ENCODE measurements at regions not wholly inside any gene's neighbourhood (a gene's known extent, or its start where the extent isn't known, plus 50 kb on each side); places are given as distances from the start of the nearest gene placed in this dataset.

- H3K4me1 ChIP-seq (ENCODE audit: control insufficient read depth in 1 of 2, insufficient read depth in 2 of 2, low read length in 2 of 2), result no peaks in the 10 kb centered on the region
- no peaks in the 10 kb centered on the region for H3K27me3 ChIP-seq (ENCODE audit: control insufficient read depth in 1 of 2, insufficient read depth in 2 of 2, low read length in 2 of 2)
- no peak overlapping the region for H3K27ac ChIP-seq (ENCODE audit: low read depth, low read length)
- H3K9me3 ChIP-seq (ENCODE audit: control insufficient read depth in 1 of 2, low read length in 2 of 2), result no peaks in the 10 kb centered on the region
- H3K36me3 ChIP-seq (ENCODE audit: control insufficient read depth in 1 of 2, insufficient read depth in 2 of 2, low read length in 2 of 2), result no peaks in the 10 kb centered on the region
- no peak overlapping the region for H3K4me3 ChIP-seq (ENCODE audit: low read depth in 1 of 2, low read length in 2 of 2)
- no peak overlapping the region for H3K9ac ChIP-seq (ENCODE audit: low read depth in 1 of 2, low read length in 2 of 2)
Observed at GRCh38 chr7:68793513-68793912, 804.8 kb upstream of the AUTS2 start.

GRCh38 chr7:68800316-68800715 is 798.0 kb upstream of the AUTS2 start:
- Histone ChIP-seq H3K9me3 (ENCODE audit: control insufficient read depth in 1 of 2, low read length in 2 of 2) (no peaks in the 10 kb centered on the region), H3K36me3 (ENCODE audit: control insufficient read depth in 1 of 2, insufficient read depth in 2 of 2, low read length in 2 of 2) (no peaks in the 10 kb centered on the region), H3K9ac (ENCODE audit: low read depth in 1 of 2, low read length in 2 of 2) (no peak overlapping the region), H3K4me3 (ENCODE audit: low read depth in 1 of 2, low read length in 2 of 2) (no peak overlapping the region), H3K4me1 (ENCODE audit: control insufficient read depth in 1 of 2, insufficient read depth in 2 of 2, low read length in 2 of 2) (no peaks in the 10 kb centered on the region), H3K27ac (ENCODE audit: low read depth, low read length) (no peak overlapping the region), H3K27me3 (ENCODE audit: control insufficient read depth in 1 of 2, insufficient read depth in 2 of 2, low read length in 2 of 2) (no peaks in the 10 kb centered on the region)

DNA sequence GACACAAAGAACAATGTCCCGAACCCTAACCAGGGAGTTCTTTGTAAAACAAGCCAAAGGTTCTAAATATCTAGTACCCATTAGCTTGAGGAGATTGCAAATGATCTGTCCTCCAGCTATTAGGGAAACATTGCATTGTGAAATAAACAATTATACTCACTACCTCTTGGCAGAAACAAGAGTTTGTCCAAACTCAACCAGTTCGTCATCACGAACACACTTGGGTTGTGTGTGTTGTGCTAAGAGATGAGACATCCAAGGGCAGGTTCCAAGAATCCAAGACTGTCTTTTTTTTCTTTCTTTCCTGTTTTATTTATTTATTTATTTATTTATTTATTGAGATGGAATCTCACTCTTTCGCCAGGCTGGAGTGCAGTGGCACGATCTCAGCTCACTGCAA is 793.1 kb upstream of the AUTS2 start:
- H3K4me3 ChIP-seq (ENCODE audit: low read depth in 1 of 2, low read length in 2 of 2), result no peak overlapping the region
- H3K27me3 ChIP-seq (ENCODE audit: control insufficient read depth in 1 of 2, insufficient read depth in 2 of 2, low read length in 2 of 2), result no peaks in the 10 kb centered on the region
- no peaks in the 10 kb centered on the region for H3K36me3 ChIP-seq (ENCODE audit: control insufficient read depth in 1 of 2, insufficient read depth in 2 of 2, low read length in 2 of 2)
- H3K9ac ChIP-seq (ENCODE audit: low read depth in 1 of 2, low read length in 2 of 2), result no peak overlapping the region
- no peaks in the 10 kb centered on the region for H3K9me3 ChIP-seq (ENCODE audit: control insufficient read depth in 1 of 2, low read length in 2 of 2)
- no peak overlapping the region for H3K27ac ChIP-seq (ENCODE audit: low read depth, low read length)
- no peaks in the 10 kb centered on the region for H3K4me1 ChIP-seq (ENCODE audit: control insufficient read depth in 1 of 2, insufficient read depth in 2 of 2, low read length in 2 of 2)

- Histone ChIP-seq H3K9me3 (ENCODE audit: control insufficient read depth in 1 of 2, low read length in 2 of 2) (no peaks in the 10 kb centered on the region), H3K4me1 (ENCODE audit: control insufficient read depth in 1 of 2, insufficient read depth in 2 of 2, low read length in 2 of 2) (no peaks in the 10 kb centered on the region), H3K36me3 (ENCODE audit: control insufficient read depth in 1 of 2, insufficient read depth in 2 of 2, low read length in 2 of 2) (no peaks in the 10 kb centered on the region), H3K27ac (ENCODE audit: low read depth, low read length) (no peak overlapping the region), H3K4me3 (ENCODE audit: low read depth in 1 of 2, low read length in 2 of 2) (no peak overlapping the region), H3K9ac (ENCODE audit: low read depth in 1 of 2, low read length in 2 of 2) (no peak overlapping the region), H3K27me3 (ENCODE audit: control insufficient read depth in 1 of 2, insufficient read depth in 2 of 2, low read length in 2 of 2) (no peaks in the 10 kb centered on the region)
Observed at GRCh38 chr7:68807666-68808065, 790.6 kb upstream of the AUTS2 start.

DNA sequence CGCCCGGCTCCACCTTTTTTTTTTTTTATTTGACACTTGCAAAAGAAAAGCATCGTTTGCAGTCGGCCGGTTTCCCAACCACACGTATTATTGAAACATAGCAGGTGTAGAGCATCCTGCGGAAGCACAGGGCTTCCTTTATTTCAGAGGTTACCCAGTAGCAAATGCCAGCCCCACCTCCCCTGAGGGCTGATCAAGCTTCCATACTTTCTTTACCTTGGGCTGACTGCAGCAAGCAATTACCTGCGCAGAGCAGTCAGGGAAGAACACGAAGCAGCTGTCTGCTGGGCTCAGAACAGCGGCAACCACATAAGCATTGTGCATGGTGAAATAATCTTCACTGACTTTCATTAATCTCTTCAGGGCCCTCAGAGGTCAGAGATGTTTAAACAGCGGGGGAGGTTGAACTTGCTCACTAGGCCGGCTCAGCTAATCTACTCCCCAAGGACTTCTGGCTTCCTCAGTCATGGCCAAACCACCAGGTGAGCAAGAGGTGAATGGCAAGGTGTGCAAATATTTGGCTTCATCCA is 784.7 kb upstream of the AUTS2 start:
- H3K4me1 ChIP-seq (ENCODE audit: control insufficient read depth in 1 of 2, insufficient read depth in 2 of 2, low read length in 2 of 2), result peaks cover 6 to 7% of the 10 kb centered on the region in 2 donors
- H3K27me3 ChIP-seq (ENCODE audit: control insufficient read depth in 1 of 2, insufficient read depth in 2 of 2, low read length in 2 of 2), result no peaks in the 10 kb centered on the region
- no peaks in the 10 kb centered on the region for H3K36me3 ChIP-seq (ENCODE audit: control insufficient read depth in 1 of 2, insufficient read depth in 2 of 2, low read length in 2 of 2)
- H3K9ac ChIP-seq (ENCODE audit: low read depth in 1 of 2, low read length in 2 of 2), result no peak overlapping the region
- H3K27ac ChIP-seq (ENCODE audit: low read depth, low read length), result no peak overlapping the region
- no peak overlapping the region for H3K4me3 ChIP-seq (ENCODE audit: low read depth in 1 of 2, low read length in 2 of 2)
- H3K9me3 ChIP-seq (ENCODE audit: control insufficient read depth in 1 of 2, low read length in 2 of 2), result no peaks in the 10 kb centered on the region

DNA sequence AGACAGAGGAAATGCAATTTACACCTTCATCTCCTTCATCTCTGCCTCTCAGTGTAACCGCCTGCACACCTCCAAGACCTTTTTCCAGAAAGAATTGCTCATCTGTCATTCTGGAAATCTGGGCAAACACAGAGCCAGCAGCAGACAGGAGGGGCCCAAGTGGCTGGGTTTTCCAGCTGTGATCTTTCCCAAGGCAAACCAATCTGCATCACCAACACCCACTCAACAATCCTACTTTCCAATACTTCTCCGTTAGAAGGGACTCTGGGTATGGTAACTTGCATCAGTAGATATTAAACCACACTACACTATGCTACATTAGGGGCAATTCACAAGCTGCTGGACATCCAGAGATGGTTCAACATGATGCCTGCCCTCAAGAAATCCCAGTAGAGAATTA is 781.8 kb upstream of the AUTS2 start:
- H3K9ac ChIP-seq (ENCODE audit: low read depth in 1 of 2, low read length in 2 of 2), result no peak overlapping the region
- no peaks in the 10 kb centered on the region for H3K27me3 ChIP-seq (ENCODE audit: control insufficient read depth in 1 of 2, insufficient read depth in 2 of 2, low read length in 2 of 2)
- no peak overlapping the region for H3K27ac ChIP-seq (ENCODE audit: low read depth, low read length)
- H3K4me3 ChIP-seq (ENCODE audit: low read depth in 1 of 2, low read length in 2 of 2), result no peak overlapping the region
- no peaks in the 10 kb centered on the region for H3K9me3 ChIP-seq (ENCODE audit: control insufficient read depth in 1 of 2, low read length in 2 of 2)
- H3K36me3 ChIP-seq (ENCODE audit: control insufficient read depth in 1 of 2, insufficient read depth in 2 of 2, low read length in 2 of 2), result no peaks in the 10 kb centered on the region
- H3K4me1 ChIP-seq (ENCODE audit: control insufficient read depth in 1 of 2, insufficient read depth in 2 of 2, low read length in 2 of 2), result peaks cover 15 to 18% of the 10 kb centered on the region in 2 donors

GRCh38 chr7:68820321-68820720 is 778.0 kb upstream of the AUTS2 start:
- Histone ChIP-seq H3K36me3 (ENCODE audit: control insufficient read depth in 1 of 2, insufficient read depth in 2 of 2, low read length in 2 of 2) (no peaks in the 10 kb centered on the region), H3K27me3 (ENCODE audit: control insufficient read depth in 1 of 2, insufficient read depth in 2 of 2, low read length in 2 of 2) (no peaks in the 10 kb centered on the region), H3K4me3 (ENCODE audit: low read depth in 1 of 2, low read length in 2 of 2) (no peak overlapping the region), H3K4me1 (ENCODE audit: control insufficient read depth in 1 of 2, insufficient read depth in 2 of 2, low read length in 2 of 2) (peaks cover 11 to 17% of the 10 kb centered on the region in 2 donors), H3K9ac (ENCODE audit: low read depth in 1 of 2, low read length in 2 of 2) (no peak overlapping the region), H3K27ac (ENCODE audit: low read depth, low read length) (no peak overlapping the region), H3K9me3 (ENCODE audit: control insufficient read depth in 1 of 2, low read length in 2 of 2) (peaks cover 0 to 3% of the 10 kb centered on the region in 2 donors)

GRCh38 chr7:68821846-68822245 is 776.4 kb upstream of the AUTS2 start:
- no peak overlapping the region for H3K4me3 ChIP-seq (ENCODE audit: low read depth in 1 of 2, low read length in 2 of 2)
- H3K27me3 ChIP-seq (ENCODE audit: control insufficient read depth in 1 of 2, insufficient read depth in 2 of 2, low read length in 2 of 2), result no peaks in the 10 kb centered on the region
- no peak overlapping the region for H3K27ac ChIP-seq (ENCODE audit: low read depth, low read length)
- H3K9ac ChIP-seq (ENCODE audit: low read depth in 1 of 2, low read length in 2 of 2), result no peak overlapping the region
- no peaks in the 10 kb centered on the region for H3K36me3 ChIP-seq (ENCODE audit: control insufficient read depth in 1 of 2, insufficient read depth in 2 of 2, low read length in 2 of 2)
- H3K4me1 ChIP-seq (ENCODE audit: control insufficient read depth in 1 of 2, insufficient read depth in 2 of 2, low read length in 2 of 2), result peaks cover 11 to 17% of the 10 kb centered on the region in 2 donors
- H3K9me3 ChIP-seq (ENCODE audit: control insufficient read depth in 1 of 2, low read length in 2 of 2), result peaks cover 0 to 3% of the 10 kb centered on the region in 2 donors

GRCh38 chr7:68823996-68824780 is 774.1 kb upstream of the AUTS2 start:
- Histone ChIP-seq H3K27me3 (ENCODE audit: control insufficient read depth in 1 of 2, insufficient read depth in 2 of 2, low read length in 2 of 2) (no peaks in the 10 kb centered on the region), H3K36me3 (ENCODE audit: control insufficient read depth in 1 of 2, insufficient read depth in 2 of 2, low read length in 2 of 2) (no peaks in the 10 kb centered on the region), H3K9ac (ENCODE audit: low read depth in 1 of 2, low read length in 2 of 2) (no peak overlapping the region), H3K4me3 (ENCODE audit: low read depth in 1 of 2, low read length in 2 of 2) (no peak overlapping the region), H3K9me3 (ENCODE audit: control insufficient read depth in 1 of 2, low read length in 2 of 2) (peaks cover 0 to 3% of the 10 kb centered on the region in 2 donors), H3K27ac (ENCODE audit: low read depth, low read length) (no peak overlapping the region), H3K4me1 (ENCODE audit: control insufficient read depth in 1 of 2, insufficient read depth in 2 of 2, low read length in 2 of 2) (peaks cover 11 to 17% of the 10 kb centered on the region in 2 donors)

GRCh38 chr7:68828575-68828974 is 769.7 kb upstream of the AUTS2 start:
- Histone ChIP-seq H3K27me3 (ENCODE audit: control insufficient read depth in 1 of 2, insufficient read depth in 2 of 2, low read length in 2 of 2) (no peaks in the 10 kb centered on the region), H3K9me3 (ENCODE audit: control insufficient read depth in 1 of 2, low read length in 2 of 2) (peaks cover 0 to 3% of the 10 kb centered on the region in 2 donors), H3K4me3 (ENCODE audit: low read depth in 1 of 2, low read length in 2 of 2) (no peak overlapping the region), H3K4me1 (ENCODE audit: control insufficient read depth in 1 of 2, insufficient read depth in 2 of 2, low read length in 2 of 2) (no peaks in the 10 kb centered on the region), H3K27ac (ENCODE audit: low read depth, low read length) (no peak overlapping the region), H3K36me3 (ENCODE audit: control insufficient read depth in 1 of 2, insufficient read depth in 2 of 2, low read length in 2 of 2) (no peaks in the 10 kb centered on the region), H3K9ac (ENCODE audit: low read depth in 1 of 2, low read length in 2 of 2) (no peak overlapping the region)
